Activated CD8-positive, alpha-beta T cell treated with anti-CD3 and anti-CD28 coated beads for 36 hours (primary cell): ENCODE measurements at regions not wholly inside any gene's neighbourhood (a gene's known extent, or its start where the extent isn't known, plus 50 kb on each side); places are given as distances from the start of the nearest gene placed in this dataset.

Source experiments
- ATAC-seq: fragments of 200-7000 bp; cut with Tn5 transposase; one replicate; pipeline ENCODE4 v1.10.0; 2021; ENCODE audit warnings: mild to moderate bottlenecking, moderate library complexity
- CTCF ChIA-PET: fragments of 350-600 bp; sonication (Branson Sonifier 250); formaldehyde crosslinking; loops from one replicate; lab custom pipeline; 2021; ENCODE audit warnings: antibody characterized with exemption; lab: Charles Lee
- POLR2A ChIA-PET: fragments of 350-600 bp; sonication (Branson Sonifier 250); formaldehyde crosslinking; loops from one replicate; lab custom pipeline; 2021; ENCODE audit warnings: antibody characterized with exemption; lab: Charles Lee
- DNase-seq: peaks from one replicate; pipeline ENCODE4 v3.0.0-alpha.2; 2020
- H3K27ac Mint-ChIP-seq: one replicate; pipeline ENCODE4 v1.8.0; 2021; ENCODE audit warnings: mild to moderate bottlenecking, mixed read lengths
- H3K27me3 Mint-ChIP-seq: one replicate; pipeline ENCODE4 v1.8.0; 2021; ENCODE audit warnings: mixed read lengths
- H3K36me3 Mint-ChIP-seq: one replicate; pipeline ENCODE4 v1.8.0; 2021; ENCODE audit warnings: low read depth, mixed read lengths
- H3K4me1 Mint-ChIP-seq: one replicate; pipeline ENCODE4 v1.8.0; 2021; ENCODE audit warnings: low read depth, mixed read lengths
- H3K4me3 Mint-ChIP-seq: one replicate; pipeline ENCODE4 v1.8.0; 2021; ENCODE audit warnings: mild to moderate bottlenecking, moderate library complexity, mixed read lengths
- H3K9me3 Mint-ChIP-seq: one replicate; pipeline ENCODE4 v1.8.0; 2021; ENCODE audit warnings: mixed read lengths
- CTCF ChIP-seq: fragments of 200-600 bp; IDR thresholded peaks from one replicate; pipeline ENCODE4 v1.8.0; 2022; ENCODE audit warnings: antibody characterized with exemption, mild to moderate bottlenecking
- intact Hi-C: fragments of 100-400 bp; cut with micrococcal nuclease; formaldehyde crosslinking; loops from one replicate; pipeline ENCODE4 v1.10.0; 2022

DNA sequence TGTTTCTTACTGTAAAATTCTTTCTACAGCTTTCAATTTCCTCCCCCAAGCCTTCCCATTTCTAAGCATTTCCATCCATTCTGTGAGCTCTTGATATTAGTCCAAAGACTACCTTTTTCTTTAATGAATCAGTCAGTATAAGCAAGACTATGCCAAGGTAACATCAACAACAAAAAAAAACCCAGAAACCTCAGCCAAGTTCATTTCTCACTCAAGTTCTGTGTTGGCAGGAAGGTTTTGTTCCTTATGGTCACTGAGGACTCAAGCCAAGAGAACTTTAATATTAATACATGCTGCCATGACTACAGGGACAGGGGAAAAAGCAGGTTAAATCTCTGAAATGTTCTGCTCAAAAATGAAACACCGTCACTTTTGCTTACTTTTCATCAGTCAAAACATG is 621.2 kb upstream of the NRP1 start:
- ATAC-seq = no peak
- no peak for DNase-seq
- H3K27ac Mint-ChIP-seq = no peak overlapping the region
- no peak overlapping the region for H3K4me3 Mint-ChIP-seq
- no peaks in the 10 kb centered on the region for H3K4me1 Mint-ChIP-seq
- H3K9me3 Mint-ChIP-seq = no peaks in the 10 kb centered on the region
- H3K27me3 Mint-ChIP-seq = no peaks in the 10 kb centered on the region
- POLR2A ChIA-PET = no interaction called here
- intact Hi-C loops = no loop called here
- CTCF ChIA-PET = no interaction called here
- no peak for TF ChIP-seq CTCF
- no peaks in the 10 kb centered on the region for H3K36me3 Mint-ChIP-seq

- no peak for TF ChIP-seq CTCF
- no peak for DNase-seq
- no peaks in the 10 kb centered on the region for H3K4me1 Mint-ChIP-seq
- H3K27ac Mint-ChIP-seq = no peak overlapping the region
- no peaks in the 10 kb centered on the region for H3K9me3 Mint-ChIP-seq
- no peaks in the 10 kb centered on the region for H3K27me3 Mint-ChIP-seq
- ChIA-PET POLR2A (interaction anchor here (1.4 kb wide), 1 partner anchor 13 kb away, joined by 3 read pairs; no protein-coding TSS in a partner anchor), CTCF (no interaction called here)
- no peak for ATAC-seq
- intact Hi-C loops = no loop called here
- H3K4me3 Mint-ChIP-seq = no peak overlapping the region
- no peaks in the 10 kb centered on the region for H3K36me3 Mint-ChIP-seq
Observed at GRCh38 chr10:33952692-33953360, 618.4 kb upstream of the NRP1 start.

GRCh38 chr10:33950206-33950605 is 615.7 kb upstream of the NRP1 start:
- intact Hi-C loops = no loop called here
- no peak overlapping the region for H3K27ac Mint-ChIP-seq
- no peaks in the 10 kb centered on the region for H3K9me3 Mint-ChIP-seq
- DNase-seq (no peak), ATAC-seq (no peak)
- TF ChIP-seq CTCF = no peak
- ChIA-PET POLR2A (no interaction called here), CTCF (no interaction called here)
- H3K27me3 Mint-ChIP-seq = no peaks in the 10 kb centered on the region
- no peaks in the 10 kb centered on the region for H3K36me3 Mint-ChIP-seq
- H3K4me3 Mint-ChIP-seq = no peak overlapping the region
- no peaks in the 10 kb centered on the region for H3K4me1 Mint-ChIP-seq

- H3K9me3 Mint-ChIP-seq = no peaks in the 10 kb centered on the region
Observed at GRCh38 chr10:33947544-33947943, 613.1 kb upstream of the NRP1 start.

More at GRCh38 chr10:33947544-33947943, 613.1 kb upstream of the NRP1 start:
- intact Hi-C loops = no loop called here
- DNase-seq (no peak), ATAC-seq (no peak)
- ChIA-PET CTCF (no interaction called here), POLR2A (no interaction called here)
- Mint-ChIP-seq H3K27ac (no peak overlapping the region), H3K4me3 (no peak overlapping the region), H3K27me3 (peaks cover 3% of the 10 kb centered on the region), H3K4me1 (no peaks in the 10 kb centered on the region), H3K36me3 (no peaks in the 10 kb centered on the region)
- TF ChIP-seq CTCF = no peak
